Lower lobe of right lung (tissue), 2 donors: ENCODE measurements at regions not wholly inside any gene's neighbourhood (a gene's known extent, or its start where the extent isn't known, plus 50 kb on each side); places are given as distances from the start of the nearest gene placed in this dataset.
A peak's percentile ranks its signal among the peaks of the same experiment; 100 is the strongest.

Experiments
- ATAC-seq, 2 donors: fragments of 200-7000 bp; cut with Tn5 transposase; one replicate each; pipeline ENCODE4 v1.9.1; 2020 to 2022; ENCODE audit warnings: mild to moderate bottlenecking in 2 of 2, moderate library complexity in 2 of 2
- DNase-seq: peaks from one replicate; pipeline ENCODE4 v3.0.0-alpha.2; 2020
- H3K27ac ChIP-seq: fragments of 200-600 bp; one replicate; pipeline ENCODE4 v1.8.0; 2022
- H3K27me3 ChIP-seq: fragments of 200-600 bp; one replicate; pipeline ENCODE4 v1.8.0; 2022; ENCODE audit warnings: low read depth
- H3K36me3 ChIP-seq: fragments of 200-600 bp; one replicate; pipeline ENCODE4 v1.8.0; 2022; ENCODE audit warnings: mild to moderate bottlenecking
- H3K4me1 ChIP-seq: fragments of 200-600 bp; one replicate; pipeline ENCODE4 v1.8.0; 2022
- H3K4me3 ChIP-seq: fragments of 200-600 bp; one replicate; pipeline ENCODE4 v1.8.0; 2022; ENCODE audit warnings: mild to moderate bottlenecking
- H3K9me3 ChIP-seq: fragments of 200-600 bp; one replicate; pipeline ENCODE4 v1.8.0; 2022
- CTCF ChIP-seq: fragments of 200-600 bp; IDR thresholded peaks from one replicate; pipeline ENCODE4 v1.8.0; 2022; ENCODE audit warnings: antibody characterized with exemption, mild to moderate bottlenecking
- intact Hi-C: fragments of 100-400 bp; cut with DNase I; formaldehyde crosslinking; loops from one replicate; pipeline ENCODE4 v1.11.0; 2022
- donor health status: DM: no; HTN: yes; CAD: no; lungs with severe emphysema.

- H3K4me1 ChIP-seq, result no peaks in the 10 kb centered on the region
- H3K4me3 ChIP-seq, result no peak overlapping the region
- no peak overlapping the region for H3K27ac ChIP-seq
- intact Hi-C loops, result no loop called here
- peaks cover 20% of the 10 kb centered on the region for H3K27me3 ChIP-seq
- TF ChIP-seq CTCF, result no peak
- H3K9me3 ChIP-seq, result no peaks in the 10 kb centered on the region
- no peak for DNase-seq
- no peaks in the 10 kb centered on the region for H3K36me3 ChIP-seq
- no peak for ATAC-seq
Measured at GRCh38 chr17:34443619-34444469, 80.8 kb upstream of the CCL1 start.

- ATAC-seq (no peak), DNase-seq (no peak)
- peaks cover 20% of the 10 kb centered on the region for H3K27me3 ChIP-seq
- H3K36me3 ChIP-seq, result no peaks in the 10 kb centered on the region
- no peak overlapping the region for H3K27ac ChIP-seq
- no peaks in the 10 kb centered on the region for H3K4me1 ChIP-seq
- TF ChIP-seq CTCF, result no peak
- intact Hi-C loops, result no loop called here
- H3K4me3 ChIP-seq, result no peak overlapping the region
- H3K9me3 ChIP-seq, result no peaks in the 10 kb centered on the region
Measured at GRCh38 chr17:34442387-34443111, 79.5 kb upstream of the CCL1 start.

GRCh38 chr17:34437188-34437587, 74.2 kb upstream of the CCL1 start:
- no peak overlapping the region for H3K27ac ChIP-seq
- no peaks in the 10 kb centered on the region for H3K27me3 ChIP-seq
- TF ChIP-seq CTCF, result no peak
- H3K4me1 ChIP-seq, result peaks cover 19% of the 10 kb centered on the region
- no peak for DNase-seq
- no peak for ATAC-seq
- intact Hi-C loops, result no loop called here
- H3K4me3 ChIP-seq, result no peak overlapping the region
- no peaks in the 10 kb centered on the region for H3K36me3 ChIP-seq
- H3K9me3 ChIP-seq, result no peaks in the 10 kb centered on the region

GRCh38 chr17:34436607-34437006, 73.6 kb upstream of the CCL1 start:
- ATAC-seq (peak; percentile 40 to 53), DNase-seq (no peak)
- H3K36me3 ChIP-seq, result no peaks in the 10 kb centered on the region
- intact Hi-C loops, result no loop called here
- no peak for TF ChIP-seq CTCF
- H3K27me3 ChIP-seq, result no peaks in the 10 kb centered on the region
- no peak overlapping the region for H3K27ac ChIP-seq
- H3K4me3 ChIP-seq, result no peak overlapping the region
- peaks cover 19% of the 10 kb centered on the region for H3K4me1 ChIP-seq
- H3K9me3 ChIP-seq, result no peaks in the 10 kb centered on the region

- no peak for TF ChIP-seq CTCF
- DNase-seq, result no peak
- intact Hi-C loops, result no loop called here
- Histone ChIP-seq H3K27me3 (no peaks in the 10 kb centered on the region), H3K9me3 (no peaks in the 10 kb centered on the region), H3K27ac (no peak overlapping the region), H3K4me1 (peaks cover 19% of the 10 kb centered on the region), H3K4me3 (no peak overlapping the region), H3K36me3 (no peaks in the 10 kb centered on the region)
- ATAC-seq, result peak; percentile 57 to 58
Measured at GRCh38 chr17:34435182-34435928, 72.3 kb upstream of the CCL1 start.
